K562 (cell line): ENCODE measurements at regions not wholly inside any gene's neighbourhood (a gene's known extent, or its start where the extent isn't known, plus 50 kb on each side); places are given as distances from the start of the nearest gene placed in this dataset.

Experiments used
- ZNF274 ChIP-seq: IDR thresholded peaks from 2 replicates; pipeline ENCODE4 v1.6.1; 2011; ENCODE audit warnings: low read depth, mild to moderate bottlenecking, low read length, moderate library complexity, borderline replicate concordance
- TF ChIP-seq, protein P1 (sequence below), 2 experiments: fragments of 450-650 bp; formaldehyde crosslinking in 1 of 2; IDR thresholded peaks; 2 replicates each; pipeline versions ENCODE4 v1.4.0 to v1.6.1; 2014 to 2020; ENCODE audit warnings: mild to moderate bottlenecking in 2 of 2, borderline replicate concordance in 1 of 2, low read depth in 1 of 2

DNA sequence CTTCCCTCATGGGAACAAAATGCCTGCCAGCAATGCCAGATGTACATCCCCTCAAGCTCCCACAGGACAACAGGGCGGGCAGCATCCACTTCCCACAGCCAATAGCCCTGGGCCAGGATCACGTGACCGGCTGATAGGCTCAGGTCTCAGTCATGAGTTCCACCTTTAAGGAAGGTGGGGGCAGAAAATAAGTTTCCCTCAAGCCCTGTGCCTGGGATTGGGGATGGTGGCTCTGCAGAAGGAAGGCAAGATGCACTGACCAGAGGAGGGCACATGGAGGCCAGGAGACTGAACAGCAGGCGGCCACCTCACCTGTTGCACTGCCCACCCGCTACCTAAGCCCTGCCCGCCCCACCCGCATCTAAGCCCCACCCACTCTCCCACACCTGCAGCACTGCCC, 149.1 kb downstream of the BMP7 start:
- TF ChIP-seq ZNF274 = no peak
- TF ChIP-seq, protein P1, sequence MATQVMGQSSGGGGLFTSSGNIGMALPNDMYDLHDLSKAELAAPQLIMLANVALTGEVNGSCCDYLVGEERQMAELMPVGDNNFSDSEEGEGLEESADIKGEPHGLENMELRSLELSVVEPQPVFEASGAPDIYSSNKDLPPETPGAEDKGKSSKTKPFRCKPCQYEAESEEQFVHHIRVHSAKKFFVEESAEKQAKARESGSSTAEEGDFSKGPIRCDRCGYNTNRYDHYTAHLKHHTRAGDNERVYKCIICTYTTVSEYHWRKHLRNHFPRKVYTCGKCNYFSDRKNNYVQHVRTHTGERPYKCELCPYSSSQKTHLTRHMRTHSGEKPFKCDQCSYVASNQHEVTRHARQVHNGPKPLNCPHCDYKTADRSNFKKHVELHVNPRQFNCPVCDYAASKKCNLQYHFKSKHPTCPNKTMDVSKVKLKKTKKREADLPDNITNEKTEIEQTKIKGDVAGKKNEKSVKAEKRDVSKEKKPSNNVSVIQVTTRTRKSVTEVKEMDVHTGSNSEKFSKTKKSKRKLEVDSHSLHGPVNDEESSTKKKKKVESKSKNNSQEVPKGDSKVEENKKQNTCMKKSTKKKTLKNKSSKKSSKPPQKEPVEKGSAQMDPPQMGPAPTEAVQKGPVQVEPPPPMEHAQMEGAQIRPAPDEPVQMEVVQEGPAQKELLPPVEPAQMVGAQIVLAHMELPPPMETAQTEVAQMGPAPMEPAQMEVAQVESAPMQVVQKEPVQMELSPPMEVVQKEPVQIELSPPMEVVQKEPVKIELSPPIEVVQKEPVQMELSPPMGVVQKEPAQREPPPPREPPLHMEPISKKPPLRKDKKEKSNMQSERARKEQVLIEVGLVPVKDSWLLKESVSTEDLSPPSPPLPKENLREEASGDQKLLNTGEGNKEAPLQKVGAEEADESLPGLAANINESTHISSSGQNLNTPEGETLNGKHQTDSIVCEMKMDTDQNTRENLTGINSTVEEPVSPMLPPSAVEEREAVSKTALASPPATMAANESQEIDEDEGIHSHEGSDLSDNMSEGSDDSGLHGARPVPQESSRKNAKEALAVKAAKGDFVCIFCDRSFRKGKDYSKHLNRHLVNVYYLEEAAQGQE (IDR thresholded peaks at IDR 0.05; ENCODE audit: borderline replicate concordance) = no peak
- TF ChIP-seq, protein P1 (CRISPR knock-in tag; IDR thresholded peaks at IDR 0.05; ENCODE audit: low read depth) = no peak
